Cardiac muscle cell (in vitro differentiated cells and primary cell): ENCODE measurements at regions not wholly inside any gene's neighbourhood (a gene's known extent, or its start where the extent isn't known, plus 50 kb on each side); places are given as distances from the start of the nearest gene placed in this dataset.

Experiments used
- DNase-seq, 2 donors: peaks; one replicate each; pipeline versions ENCODE4 v3.0.0 to v3.0.0-alpha.2; 2010 to 2017; ENCODE audit warnings: low read depth in 1 of 2, low spot score in 1 of 2
- H3K27ac ChIP-seq: fragments of 200-600 bp; sonication (generic); 2 replicates; pipeline ENCODE4 v1.5.1; 2016
- H3K27me3 ChIP-seq: fragments of 200-600 bp; sonication (generic); 2 replicates; pipeline ENCODE4 v1.6.0; 2016; ENCODE audit warnings: control low read depth
- H3K36me3 ChIP-seq: fragments of 200-600 bp; sonication (generic); 2 replicates; pipeline ENCODE4 v1.5.1; 2016; ENCODE audit warnings: control low read depth
- H3K4me1 ChIP-seq: fragments of 200-600 bp; sonication (generic); 2 replicates; pipeline ENCODE4 v1.8.1; 2017; ENCODE audit warnings: low read depth, mild to moderate bottlenecking, mixed run types
- H3K4me3 ChIP-seq: fragments of 200-600 bp; sonication (generic); 2 replicates; pipeline ENCODE4 v1.5.1; 2016; ENCODE audit warnings: mild to moderate bottlenecking
- H3K9me3 ChIP-seq: fragments of 200-600 bp; sonication (generic); 2 replicates; pipeline ENCODE4 v1.5.1; 2017; ENCODE audit warnings: low read depth, mild to moderate bottlenecking, control low read depth
- CTCF ChIP-seq: IDR thresholded peaks from 2 replicates; pipeline ENCODE4 v1.5.1; 2012; ENCODE audit warnings: low read depth, mild to moderate bottlenecking, low read length

GRCh38 chr1:209008586-209008985 is 574.9 kb upstream of the CAMK1G start:
- H3K36me3 ChIP-seq, result no peaks in the 10 kb centered on the region
- H3K27ac ChIP-seq, result no peak overlapping the region
- H3K9me3 ChIP-seq, result no peaks in the 10 kb centered on the region
- no peak for TF ChIP-seq CTCF
- peaks cover 7% of the 10 kb centered on the region for H3K4me1 ChIP-seq
- peak in 1 of 2 donors; percentile 31 for DNase-seq
- H3K4me3 ChIP-seq, result no peak overlapping the region
- no peaks in the 10 kb centered on the region for H3K27me3 ChIP-seq

GRCh38 chr1:209010475-209011230 is 572.9 kb upstream of the CAMK1G start:
- Histone ChIP-seq H3K27ac (no peak overlapping the region), H3K4me3 (no peak overlapping the region), H3K27me3 (no peaks in the 10 kb centered on the region), H3K4me1 (peaks cover 7% of the 10 kb centered on the region), H3K9me3 (no peaks in the 10 kb centered on the region), H3K36me3 (no peaks in the 10 kb centered on the region)
- TF ChIP-seq CTCF, result no peak
- DNase-seq, result no peak

- H3K9me3 ChIP-seq, result no peaks in the 10 kb centered on the region
- no peak overlapping the region for H3K27ac ChIP-seq
- H3K4me1 ChIP-seq, result peaks cover 7% of the 10 kb centered on the region
- H3K36me3 ChIP-seq, result no peaks in the 10 kb centered on the region
- H3K4me3 ChIP-seq, result no peak overlapping the region
- peak in 1 of 2 donors; percentile 2 for DNase-seq
- H3K27me3 ChIP-seq, result no peaks in the 10 kb centered on the region
- TF ChIP-seq CTCF, result no peak
Measured at GRCh38 chr1:209012443-209013196, 570.9 kb upstream of the CAMK1G start.

- H3K27ac ChIP-seq, result no peak overlapping the region
- no peaks in the 10 kb centered on the region for H3K4me1 ChIP-seq
- H3K4me3 ChIP-seq, result no peak overlapping the region
- TF ChIP-seq CTCF, result no peak
- H3K36me3 ChIP-seq, result no peaks in the 10 kb centered on the region
- no peaks in the 10 kb centered on the region for H3K27me3 ChIP-seq
- H3K9me3 ChIP-seq, result no peaks in the 10 kb centered on the region
- no peak for DNase-seq
Measured at GRCh38 chr1:209015092-209015491, 568.4 kb upstream of the CAMK1G start.

GRCh38 chr1:209021622-209022021 is 561.9 kb upstream of the CAMK1G start:
- H3K9me3 ChIP-seq, result no peaks in the 10 kb centered on the region

More at GRCh38 chr1:209021622-209022021, 561.9 kb upstream of the CAMK1G start:
- H3K27me3 ChIP-seq, result no peaks in the 10 kb centered on the region
- no peaks in the 10 kb centered on the region for H3K4me1 ChIP-seq
- H3K27ac ChIP-seq, result no peak overlapping the region
- DNase-seq, result no peak
- H3K4me3 ChIP-seq, result no peak overlapping the region
- H3K36me3 ChIP-seq, result no peaks in the 10 kb centered on the region
- no peak for TF ChIP-seq CTCF
